ENCODE measurements at regions not wholly inside any gene's neighbourhood (a gene's known extent, or its start where the extent isn't known, plus 50 kb on each side); places are given as distances from the start of the nearest gene placed in this dataset.

DNA sequence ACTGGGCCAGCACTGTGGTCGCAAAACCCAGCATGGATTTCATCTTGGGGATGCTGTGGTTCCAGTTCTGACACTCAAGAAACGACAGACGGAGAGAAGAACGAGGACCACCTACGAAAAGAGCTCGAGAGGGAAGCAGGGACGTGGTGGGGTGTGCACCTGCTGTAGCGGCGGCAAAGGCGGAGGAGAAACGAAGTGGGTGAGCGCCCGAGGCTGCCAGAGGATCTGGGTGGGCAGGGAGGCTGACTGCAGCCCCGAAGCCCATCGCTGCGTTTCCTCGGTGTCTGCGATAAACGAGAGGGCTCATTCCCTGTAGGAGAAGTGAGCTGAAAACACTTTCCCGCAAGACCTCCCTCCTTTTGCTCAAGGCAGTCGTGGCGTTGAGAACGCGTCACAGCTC is 246.1 kb downstream of the OR4C45 start:
- TF ChIP-seq ZBTB21 (CRISPR knock-in tag; IDR thresholded peaks at IDR 0.05; ENCODE audit: borderline replicate concordance): no peak
- TF ChIP-seq, protein P1, sequence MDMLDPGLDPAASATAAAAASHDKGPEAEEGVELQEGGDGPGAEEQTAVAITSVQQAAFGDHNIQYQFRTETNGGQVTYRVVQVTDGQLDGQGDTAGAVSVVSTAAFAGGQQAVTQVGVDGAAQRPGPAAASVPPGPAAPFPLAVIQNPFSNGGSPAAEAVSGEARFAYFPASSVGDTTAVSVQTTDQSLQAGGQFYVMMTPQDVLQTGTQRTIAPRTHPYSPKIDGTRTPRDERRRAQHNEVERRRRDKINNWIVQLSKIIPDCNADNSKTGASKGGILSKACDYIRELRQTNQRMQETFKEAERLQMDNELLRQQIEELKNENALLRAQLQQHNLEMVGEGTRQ (CRISPR knock-in tag; IDR thresholded peaks at IDR 0.05): no peak
- TF ChIP-seq, protein P2, sequence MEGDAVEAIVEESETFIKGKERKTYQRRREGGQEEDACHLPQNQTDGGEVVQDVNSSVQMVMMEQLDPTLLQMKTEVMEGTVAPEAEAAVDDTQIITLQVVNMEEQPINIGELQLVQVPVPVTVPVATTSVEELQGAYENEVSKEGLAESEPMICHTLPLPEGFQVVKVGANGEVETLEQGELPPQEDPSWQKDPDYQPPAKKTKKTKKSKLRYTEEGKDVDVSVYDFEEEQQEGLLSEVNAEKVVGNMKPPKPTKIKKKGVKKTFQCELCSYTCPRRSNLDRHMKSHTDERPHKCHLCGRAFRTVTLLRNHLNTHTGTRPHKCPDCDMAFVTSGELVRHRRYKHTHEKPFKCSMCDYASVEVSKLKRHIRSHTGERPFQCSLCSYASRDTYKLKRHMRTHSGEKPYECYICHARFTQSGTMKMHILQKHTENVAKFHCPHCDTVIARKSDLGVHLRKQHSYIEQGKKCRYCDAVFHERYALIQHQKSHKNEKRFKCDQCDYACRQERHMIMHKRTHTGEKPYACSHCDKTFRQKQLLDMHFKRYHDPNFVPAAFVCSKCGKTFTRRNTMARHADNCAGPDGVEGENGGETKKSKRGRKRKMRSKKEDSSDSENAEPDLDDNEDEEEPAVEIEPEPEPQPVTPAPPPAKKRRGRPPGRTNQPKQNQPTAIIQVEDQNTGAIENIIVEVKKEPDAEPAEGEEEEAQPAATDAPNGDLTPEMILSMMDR (IDR thresholded peaks at IDR 0.05): no peak
- TF ChIP-seq, protein P3, sequence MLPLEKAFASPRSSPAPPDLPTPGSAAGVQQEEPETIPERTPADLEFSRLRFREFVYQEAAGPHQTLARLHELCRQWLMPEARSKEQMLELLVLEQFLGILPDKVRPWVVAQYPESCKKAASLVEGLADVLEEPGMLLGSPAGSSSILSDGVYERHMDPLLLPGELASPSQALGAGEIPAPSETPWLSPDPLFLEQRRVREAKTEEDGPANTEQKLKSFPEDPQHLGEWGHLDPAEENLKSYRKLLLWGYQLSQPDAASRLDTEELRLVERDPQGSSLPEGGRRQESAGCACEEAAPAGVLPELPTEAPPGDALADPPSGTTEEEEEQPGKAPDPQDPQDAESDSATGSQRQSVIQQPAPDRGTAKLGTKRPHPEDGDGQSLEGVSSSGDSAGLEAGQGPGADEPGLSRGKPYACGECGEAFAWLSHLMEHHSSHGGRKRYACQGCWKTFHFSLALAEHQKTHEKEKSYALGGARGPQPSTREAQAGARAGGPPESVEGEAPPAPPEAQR (CRISPR knock-in tag; IDR thresholded peaks at IDR 0.05): no peak
- TF ChIP-seq, protein P4, sequence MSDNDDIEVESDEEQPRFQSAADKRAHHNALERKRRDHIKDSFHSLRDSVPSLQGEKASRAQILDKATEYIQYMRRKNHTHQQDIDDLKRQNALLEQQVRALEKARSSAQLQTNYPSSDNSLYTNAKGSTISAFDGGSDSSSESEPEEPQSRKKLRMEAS (CRISPR knock-in tag; IDR thresholded peaks at IDR 0.05): no peak
- TF ChIP-seq, protein P5, sequence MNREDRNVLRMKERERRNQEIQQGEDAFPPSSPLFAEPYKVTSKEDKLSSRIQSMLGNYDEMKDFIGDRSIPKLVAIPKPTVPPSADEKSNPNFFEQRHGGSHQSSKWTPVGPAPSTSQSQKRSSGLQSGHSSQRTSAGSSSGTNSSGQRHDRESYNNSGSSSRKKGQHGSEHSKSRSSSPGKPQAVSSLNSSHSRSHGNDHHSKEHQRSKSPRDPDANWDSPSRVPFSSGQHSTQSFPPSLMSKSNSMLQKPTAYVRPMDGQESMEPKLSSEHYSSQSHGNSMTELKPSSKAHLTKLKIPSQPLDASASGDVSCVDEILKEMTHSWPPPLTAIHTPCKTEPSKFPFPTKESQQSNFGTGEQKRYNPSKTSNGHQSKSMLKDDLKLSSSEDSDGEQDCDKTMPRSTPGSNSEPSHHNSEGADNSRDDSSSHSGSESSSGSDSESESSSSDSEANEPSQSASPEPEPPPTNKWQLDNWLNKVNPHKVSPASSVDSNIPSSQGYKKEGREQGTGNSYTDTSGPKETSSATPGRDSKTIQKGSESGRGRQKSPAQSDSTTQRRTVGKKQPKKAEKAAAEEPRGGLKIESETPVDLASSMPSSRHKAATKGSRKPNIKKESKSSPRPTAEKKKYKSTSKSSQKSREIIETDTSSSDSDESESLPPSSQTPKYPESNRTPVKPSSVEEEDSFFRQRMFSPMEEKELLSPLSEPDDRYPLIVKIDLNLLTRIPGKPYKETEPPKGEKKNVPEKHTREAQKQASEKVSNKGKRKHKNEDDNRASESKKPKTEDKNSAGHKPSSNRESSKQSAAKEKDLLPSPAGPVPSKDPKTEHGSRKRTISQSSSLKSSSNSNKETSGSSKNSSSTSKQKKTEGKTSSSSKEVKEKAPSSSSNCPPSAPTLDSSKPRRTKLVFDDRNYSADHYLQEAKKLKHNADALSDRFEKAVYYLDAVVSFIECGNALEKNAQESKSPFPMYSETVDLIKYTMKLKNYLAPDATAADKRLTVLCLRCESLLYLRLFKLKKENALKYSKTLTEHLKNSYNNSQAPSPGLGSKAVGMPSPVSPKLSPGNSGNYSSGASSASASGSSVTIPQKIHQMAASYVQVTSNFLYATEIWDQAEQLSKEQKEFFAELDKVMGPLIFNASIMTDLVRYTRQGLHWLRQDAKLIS (CRISPR knock-in tag; IDR thresholded peaks at IDR 0.05; ENCODE audit: borderline replicate concordance): no peak
- no peak for TF ChIP-seq ZNF121 (CRISPR knock-in tag; IDR thresholded peaks at IDR 0.05)
- no peak for TF ChIP-seq ZNF219 (CRISPR knock-in tag; IDR thresholded peaks at IDR 0.05; ENCODE audit: borderline replicate concordance)
- TF ChIP-seq FOXK1 (CRISPR knock-in tag; IDR thresholded peaks at IDR 0.05): no peak
- TF ChIP-seq SP1 (CRISPR knock-in tag; conservative IDR thresholded peaks at IDR 0.05): no peak
- no peak for TF ChIP-seq ELF4 (CRISPR knock-in tag; IDR thresholded peaks at IDR 0.05; ENCODE audit: low read depth)
